ENCODE measurements at regions not wholly inside any gene's neighbourhood (a gene's known extent, or its start where the extent isn't known, plus 50 kb on each side); places are given as distances from the start of the nearest gene placed in this dataset.

GRCh38 chr22:49687786-49688515 is 139.7 kb downstream of the BRD1 start:
- TF ChIP-seq EZH2 (IDR thresholded peaks at IDR 0.05): no peak
- no peak for TF ChIP-seq SRF (IDR thresholded peaks at IDR 0.05; ENCODE audit: low read depth)
- TF ChIP-seq ZBTB33 (IDR thresholded peaks at IDR 0.05; ENCODE audit: extremely low read depth, insufficient replicate concordance, low read length): no peak
- no peak for TF ChIP-seq SP1 (IDR thresholded peaks at IDR 0.05; ENCODE audit: low read depth)
- no peak for TF ChIP-seq CEBPB (IDR thresholded peaks at IDR 0.05; ENCODE audit: low read depth)
- Histone ChIP-seq H3K4me3 (replicated peaks in 1 of 2; ENCODE audit: low read depth in 1 of 2, low read length in 2 of 2) (no peak overlapping the region), H3K9me3 (ENCODE audit: control insufficient read depth in 1 of 2, insufficient read depth in 1 of 2, low read depth in 1 of 2, low read length in 2 of 2) (no peaks in the 10 kb centered on the region), H4K20me1 (ENCODE audit: insufficient read depth) (no peaks in the 10 kb centered on the region), H3K36me3 (ENCODE audit: control insufficient read depth in 1 of 2, insufficient read depth in 2 of 2, low read length in 2 of 2) (no peaks in the 10 kb centered on the region), H3K27me3 (ENCODE audit: insufficient read depth, low read length) (peaks cover 67% of the 10 kb centered on the region), H3K79me2 (ENCODE audit: insufficient read depth, low read length) (no peaks in the 10 kb centered on the region), H3K4me2 (ENCODE audit: low read length) (no peak overlapping the region), H3K27ac (ENCODE audit: low read depth, low read length) (no peak overlapping the region), H3K9me2 (ENCODE audit: insufficient read depth) (no peaks in the 10 kb centered on the region), H3K4me1 (ENCODE audit: control insufficient read depth in 1 of 2, insufficient read depth in 2 of 2, low read length in 2 of 2) (no peaks in the 10 kb centered on the region), H2AFZ (ENCODE audit: low read depth, low read length, poor library complexity, severe bottlenecking) (no peak overlapping the region), H3K9ac (ENCODE audit: low read length) (no peak overlapping the region)
- ChIA-PET POLR2A (no interaction called here), CTCF (no interaction called here), RAD21 (ENCODE audit: low non-redundant PET in 1 of 2, low total read pairs in 2 of 2, uncharacterized antibody in 2 of 2, unreplicated experiment in 2 of 2) (no interaction called here)
- no peak for DNase-seq (ENCODE audit: low read depth, low spot score)
- no peak for ATAC-seq
- BruUV-seq (replicated peaks): no TSS peak
- intact Hi-C loops (cut with micrococcal nuclease): no loop called here

- ATAC-seq: no peak
- Histone ChIP-seq H3K4me2 (ENCODE audit: low read length) (no peak overlapping the region), H3K27ac (ENCODE audit: low read depth, low read length) (no peak overlapping the region), H3K27me3 (ENCODE audit: insufficient read depth, low read length) (peaks cover 70% of the 10 kb centered on the region), H3K4me3 (replicated peaks in 1 of 2; ENCODE audit: low read depth in 1 of 2, low read length in 2 of 2) (no peak overlapping the region), H3K9me3 (ENCODE audit: control insufficient read depth in 1 of 2, insufficient read depth in 1 of 2, low read depth in 1 of 2, low read length in 2 of 2) (no peaks in the 10 kb centered on the region), H3K9ac (ENCODE audit: low read length) (no peak overlapping the region), H2AFZ (ENCODE audit: low read depth, low read length, poor library complexity, severe bottlenecking) (no peak overlapping the region), H3K4me1 (ENCODE audit: control insufficient read depth in 1 of 2, insufficient read depth in 2 of 2, low read length in 2 of 2) (no peaks in the 10 kb centered on the region), H3K79me2 (ENCODE audit: insufficient read depth, low read length) (no peaks in the 10 kb centered on the region), H4K20me1 (ENCODE audit: insufficient read depth) (no peaks in the 10 kb centered on the region), H3K9me2 (ENCODE audit: insufficient read depth) (no peaks in the 10 kb centered on the region), H3K36me3 (ENCODE audit: control insufficient read depth in 1 of 2, insufficient read depth in 2 of 2, low read length in 2 of 2) (no peaks in the 10 kb centered on the region)
- BruUV-seq (replicated peaks): no TSS peak
- no peak for DNase-seq (ENCODE audit: low read depth, low spot score)
- ChIA-PET POLR2A (no interaction called here), RAD21 (ENCODE audit: low non-redundant PET in 1 of 2, low total read pairs in 2 of 2, uncharacterized antibody in 2 of 2, unreplicated experiment in 2 of 2) (no interaction called here), CTCF (no interaction called here)
- intact Hi-C loops (cut with micrococcal nuclease): no loop called here
- TF ChIP-seq ZNF274 (IDR thresholded peaks at IDR 0.05; ENCODE audit: low read depth, low read length) (no peak), SIN3A (IDR thresholded peaks at IDR 0.05; ENCODE audit: low read depth) (no peak), TCF7L2 (IDR thresholded peaks at IDR 0.05; ENCODE audit: borderline replicate concordance, extremely low read depth, insufficient read depth, insufficient read length) (no peak), FOSL1 (IDR thresholded peaks at IDR 0.05; ENCODE audit: low read depth) (no peak), CBX3 (IDR thresholded peaks at IDR 0.05; ENCODE audit: low read depth) (no peak), JUND (IDR thresholded peaks at IDR 0.05) (no peak), ZFX (IDR thresholded peaks at IDR 0.05) (no peak), RAD21 (IDR thresholded peaks at IDR 0.05; ENCODE audit: low read depth) (no peak), ELF1 (IDR thresholded peaks at IDR 0.05; ENCODE audit: borderline replicate concordance, low read depth) (no peak), CTCF (IDR thresholded peaks at IDR 0.05 in 2 of 3, conservative IDR thresholded peaks at IDR 0.05 in 1 of 3; ENCODE audit: borderline replicate concordance in 1 of 3, insufficient read depth in 1 of 3, low read depth in 2 of 3, low read length in 2 of 3) (no peak), SP1 (IDR thresholded peaks at IDR 0.05; ENCODE audit: low read depth) (no peak)
Observed at GRCh38 chr22:49687333-49687732, 140.3 kb downstream of the BRD1 start.
